Skeletal muscle satellite cell (primary cell): ENCODE measurements at regions not wholly inside any gene's neighbourhood (a gene's known extent, or its start where the extent isn't known, plus 50 kb on each side); places are given as distances from the start of the nearest gene placed in this dataset.

Experiments
- H3K27me3 ChIP-seq: 2 replicates; pipeline ENCODE4 v1.7.0; 2013; ENCODE audit warnings: low read length; ENCODE audit not compliant: control insufficient read depth, insufficient read depth
- H3K36me3 ChIP-seq: 2 replicates; pipeline ENCODE4 v1.7.0; 2013; ENCODE audit warnings: mild to moderate bottlenecking, control low read depth, low read length; ENCODE audit not compliant: insufficient read depth
- H3K4me1 ChIP-seq: 2 replicates; pipeline ENCODE4 v1.7.0; 2013; ENCODE audit warnings: low read length; ENCODE audit not compliant: control insufficient read depth, insufficient read depth
- H3K4me2 ChIP-seq: 2 replicates; pipeline ENCODE4 v1.7.0; 2013; ENCODE audit warnings: mild to moderate bottlenecking, low read length
- H3K4me3 ChIP-seq: 2 replicates; pipeline ENCODE4 v1.7.0; 2013; ENCODE audit warnings: low read length
- H3K9ac ChIP-seq: 2 replicates; pipeline ENCODE4 v1.7.0; 2013; ENCODE audit warnings: mild to moderate bottlenecking, low read depth, low read length, moderate library complexity
- H3K9me3 ChIP-seq: replicated peaks from 2 replicates; pipeline ENCODE4 v1.7.0; 2013; ENCODE audit warnings: mild to moderate bottlenecking, control low read depth, low read length

GRCh38 chr4:177012918-177013545, 220.3 kb upstream of the VEGFC start:
- H3K4me1 ChIP-seq = peaks cover 36% of the 10 kb centered on the region
- H3K36me3 ChIP-seq = no peaks in the 10 kb centered on the region
- no peak overlapping the region for H3K4me3 ChIP-seq
- no peak overlapping the region for H3K4me2 ChIP-seq
- peaks cover 11% of the 10 kb centered on the region for H3K9me3 ChIP-seq
- H3K27me3 ChIP-seq = no peaks in the 10 kb centered on the region
- H3K9ac ChIP-seq = no peak overlapping the region

GRCh38 chr4:177016541-177017141, 223.9 kb upstream of the VEGFC start:
- Histone ChIP-seq H3K36me3 (no peaks in the 10 kb centered on the region), H3K9me3 (peaks cover 11% of the 10 kb centered on the region), H3K4me2 (peak overlapping the region; percentile 17), H3K9ac (peak overlapping the region; percentile 55), H3K4me1 (peaks cover 20% of the 10 kb centered on the region), H3K4me3 (peak overlapping the region; percentile 26), H3K27me3 (no peaks in the 10 kb centered on the region)

DNA sequence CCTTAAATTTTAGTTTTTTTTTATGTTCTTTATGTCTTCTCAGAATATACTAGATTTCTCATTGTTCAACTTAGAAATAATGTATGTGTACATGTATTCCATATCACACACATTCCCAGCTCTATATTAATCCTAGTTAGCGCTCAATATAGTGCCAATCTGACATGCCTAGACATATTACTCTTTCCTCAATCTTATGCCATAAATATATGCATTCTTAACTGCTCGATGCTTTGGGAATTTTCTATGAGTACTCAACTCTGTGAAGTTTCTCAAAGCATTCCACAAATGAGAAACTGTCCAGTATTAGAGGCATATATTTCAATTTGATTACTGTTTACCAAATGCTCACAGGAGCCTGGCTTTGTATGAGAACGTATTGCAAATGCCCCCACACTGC, 231.2 kb upstream of the VEGFC start:
- Histone ChIP-seq H3K4me1 (no peaks in the 10 kb centered on the region), H3K27me3 (no peaks in the 10 kb centered on the region), H3K36me3 (no peaks in the 10 kb centered on the region), H3K4me2 (no peak overlapping the region), H3K4me3 (no peak overlapping the region), H3K9ac (no peak overlapping the region), H3K9me3 (no peaks in the 10 kb centered on the region)

GRCh38 chr4:177032341-177032740, 239.6 kb upstream of the VEGFC start:
- H3K9me3 ChIP-seq = no peaks in the 10 kb centered on the region
- H3K27me3 ChIP-seq = no peaks in the 10 kb centered on the region
- H3K36me3 ChIP-seq = no peaks in the 10 kb centered on the region
- no peaks in the 10 kb centered on the region for H3K4me1 ChIP-seq
- H3K4me2 ChIP-seq = no peak overlapping the region
- H3K9ac ChIP-seq = no peak overlapping the region
- H3K4me3 ChIP-seq = no peak overlapping the region

DNA sequence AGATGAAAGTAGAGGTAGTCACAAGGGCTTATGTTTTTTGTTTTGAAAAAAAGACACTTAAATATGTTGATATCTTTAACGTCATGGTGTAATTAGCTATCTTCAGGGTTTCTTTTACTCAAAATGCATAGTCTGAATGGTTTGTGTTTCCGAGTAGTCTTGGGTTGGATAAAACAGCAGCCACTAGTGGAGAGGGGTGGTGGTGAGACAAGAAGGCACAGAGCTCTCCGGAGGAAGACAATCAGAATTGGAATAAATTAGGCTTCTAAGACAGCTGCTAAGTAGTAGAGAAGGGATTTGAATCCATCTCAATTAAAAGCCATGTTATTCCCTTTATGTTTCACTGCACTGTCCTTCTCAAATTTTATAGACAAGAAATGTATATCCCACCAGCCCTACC, 240.4 kb upstream of the VEGFC start:
- no peaks in the 10 kb centered on the region for H3K4me1 ChIP-seq
- no peaks in the 10 kb centered on the region for H3K9me3 ChIP-seq
- no peaks in the 10 kb centered on the region for H3K27me3 ChIP-seq
- no peaks in the 10 kb centered on the region for H3K36me3 ChIP-seq
- H3K4me2 ChIP-seq = no peak overlapping the region
- H3K4me3 ChIP-seq = no peak overlapping the region
- H3K9ac ChIP-seq = no peak overlapping the region

DNA sequence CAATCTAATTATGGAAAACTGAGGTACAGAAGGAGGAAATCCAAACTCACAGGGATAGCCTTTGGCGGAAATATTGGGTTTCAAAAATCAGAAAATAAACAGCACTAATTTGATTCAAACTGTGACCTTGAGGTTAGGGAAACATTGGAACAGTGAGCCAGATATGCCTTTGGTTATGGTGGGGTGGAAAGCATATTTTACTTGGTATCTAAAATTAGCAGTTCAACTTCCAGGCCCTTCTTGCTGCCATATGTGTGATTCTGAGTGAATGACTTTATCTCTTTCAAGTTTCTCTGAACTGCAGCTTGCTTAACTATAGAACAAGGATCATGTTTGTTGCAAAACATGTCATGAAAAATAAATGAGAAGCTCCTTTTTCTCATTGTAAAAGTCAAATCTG, 240.9 kb upstream of the VEGFC start:
- Histone ChIP-seq H3K9me3 (no peaks in the 10 kb centered on the region), H3K4me3 (no peak overlapping the region), H3K4me1 (peaks cover 3% of the 10 kb centered on the region), H3K4me2 (no peak overlapping the region), H3K9ac (no peak overlapping the region), H3K27me3 (no peaks in the 10 kb centered on the region), H3K36me3 (no peaks in the 10 kb centered on the region)

- Histone ChIP-seq H3K4me3 (no peak overlapping the region), H3K9me3 (no peaks in the 10 kb centered on the region), H3K27me3 (no peaks in the 10 kb centered on the region), H3K36me3 (no peaks in the 10 kb centered on the region), H3K9ac (no peak overlapping the region), H3K4me1 (peaks cover 16% of the 10 kb centered on the region), H3K4me2 (no peak overlapping the region)
These were observed 248.6 kb upstream of the VEGFC start for GRCh38 chr4:177041356-177041755.

DNA sequence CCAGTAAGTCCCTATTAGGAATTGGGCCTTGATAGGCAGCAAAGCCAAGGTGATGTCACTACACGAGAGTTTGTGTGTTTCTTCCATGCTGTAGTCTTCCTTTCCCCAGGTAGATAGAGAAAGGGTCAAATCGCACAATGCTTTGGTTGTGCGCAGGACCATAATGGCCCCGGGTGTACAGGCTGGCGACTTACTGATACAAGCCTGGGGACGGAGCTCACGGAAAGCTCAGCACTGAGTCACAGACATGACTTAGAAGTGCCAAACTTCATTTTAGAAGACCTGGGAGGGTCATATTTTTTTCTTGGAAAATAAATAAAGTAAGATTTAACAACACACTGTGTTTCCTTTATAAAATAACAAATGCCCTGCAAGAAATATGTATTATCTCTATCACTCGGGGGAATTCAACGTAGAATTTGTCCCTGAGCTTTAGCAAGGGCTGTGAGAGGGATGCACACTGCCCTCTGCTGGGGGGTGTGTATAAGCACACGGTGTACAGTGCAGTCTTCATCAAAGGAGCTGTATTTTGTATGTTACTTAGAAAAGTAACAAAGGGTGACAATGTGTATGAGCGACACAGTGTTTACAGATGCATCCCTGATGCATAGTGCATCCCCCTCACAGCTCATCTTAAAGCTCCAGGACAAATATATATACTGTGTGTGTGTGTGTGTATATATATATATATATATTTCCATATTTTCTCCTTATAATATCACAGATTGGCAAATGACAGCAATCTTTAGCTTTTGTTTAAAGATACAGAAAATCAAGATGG, 254.5 kb upstream of the VEGFC start:
- Histone ChIP-seq H3K4me2 (peak overlapping the region; percentile 12), H3K4me3 (no peak overlapping the region), H3K4me1 (peaks cover 15% of the 10 kb centered on the region), H3K27me3 (no peaks in the 10 kb centered on the region), H3K9ac (peak overlapping the region; percentile 26), H3K36me3 (no peaks in the 10 kb centered on the region), H3K9me3 (no peaks in the 10 kb centered on the region)

GRCh38 chr4:177047851-177048174, 255.1 kb upstream of the VEGFC start:
- Histone ChIP-seq H3K27me3 (no peaks in the 10 kb centered on the region), H3K4me3 (no peak overlapping the region), H3K9me3 (no peaks in the 10 kb centered on the region)

DNA sequence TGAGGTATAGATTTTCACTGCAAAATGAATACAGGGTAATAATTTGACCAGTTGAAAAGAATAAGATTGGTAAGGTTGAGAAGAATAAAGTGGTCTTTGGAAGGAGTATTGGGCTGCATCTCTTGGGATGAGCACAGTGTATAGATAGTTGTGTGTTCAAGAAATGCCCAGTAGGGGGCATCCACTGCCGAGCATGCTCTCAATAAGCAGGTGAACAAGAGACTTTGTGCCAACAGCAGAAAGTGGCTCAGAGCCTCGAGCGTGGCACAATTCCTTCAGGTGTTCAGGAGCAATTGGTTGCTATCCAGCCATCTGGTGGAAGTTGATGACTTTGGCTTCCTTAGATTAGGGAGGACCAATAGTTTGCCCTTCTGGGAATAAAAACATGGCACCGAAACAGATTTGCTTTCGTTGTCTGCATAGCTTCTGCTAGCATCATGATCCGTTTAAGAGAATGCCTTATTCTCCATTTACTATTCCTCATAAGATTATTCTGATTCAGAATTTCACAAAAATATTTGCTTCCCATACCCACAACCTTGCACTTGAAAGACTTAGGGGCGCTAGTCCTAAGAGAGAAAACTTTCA, 258.1 kb upstream of the NEIL3 start:
- Histone ChIP-seq H3K27me3 (no peaks in the 10 kb centered on the region), H3K4me3 (no peak overlapping the region)

More at GRCh38 chr4:177047851-177048174, 255.1 kb upstream of the VEGFC start:
- peak overlapping the region; percentile 7 for H3K4me2 ChIP-seq
- no peaks in the 10 kb centered on the region for H3K36me3 ChIP-seq
- peaks cover 15% of the 10 kb centered on the region for H3K4me1 ChIP-seq
- H3K9ac ChIP-seq = peak overlapping the region; percentile 12

GRCh38 chr4:177052211-177052934, 257.3 kb upstream of the NEIL3 start:
- H3K4me1 ChIP-seq = peaks cover 9% of the 10 kb centered on the region
- H3K4me3 ChIP-seq = no peak overlapping the region
- no peaks in the 10 kb centered on the region for H3K9me3 ChIP-seq
- no peak overlapping the region for H3K9ac ChIP-seq
- no peaks in the 10 kb centered on the region for H3K27me3 ChIP-seq
- no peak overlapping the region for H3K4me2 ChIP-seq
- no peaks in the 10 kb centered on the region for H3K36me3 ChIP-seq

More for the DNA sequence above, 258.1 kb upstream of the NEIL3 start:
- Histone ChIP-seq H3K36me3 (no peaks in the 10 kb centered on the region), H3K4me1 (peaks cover 15% of the 10 kb centered on the region), H3K9ac (no peak overlapping the region), H3K9me3 (no peaks in the 10 kb centered on the region), H3K4me2 (no peak overlapping the region)
